WTC11 (cell line): ENCODE measurements at regions not wholly inside any gene's neighbourhood (a gene's known extent, or its start where the extent isn't known, plus 50 kb on each side); places are given as distances from the start of the nearest gene placed in this dataset.
"Not testable (repeated sequence)": the region's sequence is repeated elsewhere in the genome, so short reads cannot be mapped to it uniquely, and the experiment has no call there.

Experiments used
- ATAC-seq: fragments of 200-7000 bp; cut with Tn5 transposase; 2 replicates; pipeline ENCODE4 v1.10.0; 2021; ENCODE audit warnings: mild to moderate bottlenecking, moderate library complexity
- CTCF ChIA-PET: fragments of 300-600 bp; sonication (Branson Sonifier 250); formaldehyde crosslinking; loops from one replicate; lab custom pipeline; 2021; ENCODE audit warnings: antibody characterized with exemption; lab: Charles Lee
- POLR2A ChIA-PET: fragments of 350-600 bp; sonication (Branson Sonifier 250); formaldehyde crosslinking; loops from one replicate; lab custom pipeline; 2021; ENCODE audit warnings: antibody characterized with exemption; lab: Charles Lee
- DNase-seq: peaks from one replicate; pipeline ENCODE4 v3.0.0; 2021; ENCODE audit warnings: low spot score
- H3K27ac Mint-ChIP-seq: 2 replicates; pipeline ENCODE4 v1.8.0; 2021; ENCODE audit warnings: mixed read lengths
- H3K27me3 Mint-ChIP-seq: 2 replicates; pipeline ENCODE4 v1.8.0; 2021; ENCODE audit warnings: low read depth, mild to moderate bottlenecking, moderate library complexity, mixed read lengths
- H3K36me3 Mint-ChIP-seq: 2 replicates; pipeline ENCODE4 v1.8.0; 2021; ENCODE audit warnings: mixed read lengths
- H3K4me1 Mint-ChIP-seq: 2 replicates; pipeline ENCODE4 v1.8.0; 2022; ENCODE audit warnings: mixed read lengths
- H3K4me3 Mint-ChIP-seq: 2 replicates; pipeline ENCODE4 v1.8.0; 2021; ENCODE audit warnings: mild to moderate bottlenecking, moderate library complexity, mixed read lengths
- H3K9me3 Mint-ChIP-seq: 2 replicates; pipeline ENCODE4 v1.8.0; 2021; ENCODE audit warnings: mixed read lengths
- CDX4 ChIP-seq: fragments of 250-450 bp; sonication (Bioruptor Pico); IDR thresholded peaks from 2 replicates; pipeline ENCODE4 v1.9.0; 2021; ENCODE audit warnings: moderate library complexity, mild to moderate bottlenecking, inconsistent platforms, borderline replicate concordance
- ESRRA ChIP-seq: sonication (generic); formaldehyde crosslinking; IDR thresholded peaks from 2 replicates; pipeline ENCODE4 v1.8.1; 2022; ENCODE audit warnings: mild to moderate bottlenecking, missing genetic modification reagents, borderline replicate concordance
- ETV6 ChIP-seq: sonication (generic); formaldehyde crosslinking; IDR thresholded peaks from 2 replicates; pipeline ENCODE4 v1.8.1; 2022; ENCODE audit warnings: mild to moderate bottlenecking, missing genetic modification reagents
- NR1H2 ChIP-seq: sonication (generic); formaldehyde crosslinking; IDR thresholded peaks from 2 replicates; pipeline ENCODE4 v1.9.0; 2021; ENCODE audit warnings: mild to moderate bottlenecking, moderate library complexity, missing genetic modification reagents
- NR3C1 ChIP-seq: sonication (generic); formaldehyde crosslinking; conservative IDR thresholded peaks from 2 replicates; pipeline ENCODE4 v1.8.1; 2023; ENCODE audit warnings: low read depth, mild to moderate bottlenecking, missing genetic modification reagents
- OVOL2 ChIP-seq: fragments of 250-450 bp; sonication (Bioruptor Pico); IDR thresholded peaks from 2 replicates; pipeline ENCODE4 v1.9.0; 2021; ENCODE audit warnings: mild to moderate bottlenecking, borderline replicate concordance
- PRRX2 ChIP-seq: fragments of 250-450 bp; sonication (Bioruptor Pico); IDR thresholded peaks from 2 replicates; pipeline ENCODE4 v1.8.0; 2021; ENCODE audit warnings: mild to moderate bottlenecking
- SMAD4 ChIP-seq: sonication (generic); formaldehyde crosslinking; IDR thresholded peaks from 2 replicates; pipeline ENCODE4 v1.8.0; 2022; ENCODE audit warnings: mild to moderate bottlenecking, missing genetic modification reagents
- TCF7 ChIP-seq: sonication (generic); formaldehyde crosslinking; IDR thresholded peaks from 2 replicates; pipeline ENCODE4 v1.8.0; 2022; ENCODE audit warnings: mild to moderate bottlenecking, low read depth, missing genetic modification reagents, moderate library complexity
- TEAD1 ChIP-seq: sonication (generic); formaldehyde crosslinking; IDR thresholded peaks from 2 replicates; pipeline ENCODE4 v1.8.0; 2022; ENCODE audit warnings: mild to moderate bottlenecking, missing genetic modification reagents
- ZMAT4 ChIP-seq: fragments of 250-450 bp; sonication (Bioruptor Pico); IDR thresholded peaks from 2 replicates; pipeline ENCODE4 v1.9.0; 2021; ENCODE audit warnings: mild to moderate bottlenecking
- ZNF121 ChIP-seq: sonication (generic); formaldehyde crosslinking; IDR thresholded peaks from 2 replicates; pipeline ENCODE4 v1.8.0; 2023; ENCODE audit warnings: missing genetic modification reagents
- ZNF317 ChIP-seq: sonication (generic); formaldehyde crosslinking; IDR thresholded peaks from 2 replicates; pipeline ENCODE4 v1.8.1; 2023; ENCODE audit warnings: low read depth, mild to moderate bottlenecking, moderate library complexity, missing genetic modification reagents, borderline replicate concordance
- ZNF416 ChIP-seq: fragments of 250-450 bp; sonication (Bioruptor Pico); IDR thresholded peaks from 2 replicates; pipeline ENCODE4 v1.9.0; 2021; ENCODE audit warnings: mild to moderate bottlenecking, inconsistent platforms
- ZSCAN18 ChIP-seq: fragments of 250-450 bp; sonication (Bioruptor Pico); IDR thresholded peaks from 2 replicates; pipeline ENCODE4 v2.1.2; 2022; ENCODE audit warnings: mild to moderate bottlenecking, moderate library complexity
- TF ChIP-seq, protein P1 (sequence below): sonication (generic); formaldehyde crosslinking; IDR thresholded peaks from 2 replicates; pipeline ENCODE4 v1.8.1; 2023; ENCODE audit warnings: mild to moderate bottlenecking, moderate library complexity, missing genetic modification reagents
- TF ChIP-seq, protein P2 (sequence below): fragments of 200-600 bp; IDR thresholded peaks from 2 replicates; pipeline ENCODE4 v1.8.0; 2022; ENCODE audit warnings: antibody characterized with exemption
- TF ChIP-seq, protein P3 (sequence below): sonication (generic); formaldehyde crosslinking; IDR thresholded peaks from 2 replicates; pipeline ENCODE4 v1.8.1; 2023; ENCODE audit warnings: mild to moderate bottlenecking, missing genetic modification reagents, moderate library complexity

- no peak for TF ChIP-seq NR1H2 (CRISPR knock-in tag)
Measured at GRCh38 chr17:33874617-33875060, 380.4 kb upstream of the CCL2 start (continued).

DNA sequence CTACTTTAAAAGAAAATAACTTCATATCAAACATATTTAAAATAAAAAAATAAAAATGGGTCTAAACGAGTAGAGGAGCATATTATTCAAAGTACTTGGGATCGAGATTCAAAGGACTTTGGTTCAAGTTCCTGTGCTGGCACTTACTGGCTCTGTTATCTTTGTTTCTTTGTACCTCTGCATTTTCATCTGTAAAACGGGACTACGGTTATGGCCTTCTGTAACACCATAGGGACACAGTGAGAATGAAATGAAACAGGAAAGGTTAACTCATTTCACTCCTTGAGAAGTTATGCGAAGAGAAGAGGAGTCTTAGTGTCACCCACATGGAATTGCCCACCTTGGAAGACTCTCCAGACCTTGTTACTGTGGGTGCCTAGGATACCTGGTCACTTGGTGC, 379.1 kb upstream of the CCL2 start:
- no peak for TF ChIP-seq ZNF416 (CRISPR knock-in tag)
- no peak for TF ChIP-seq OVOL2
- no peak for TF ChIP-seq TCF7 (CRISPR knock-in tag)
- TF ChIP-seq, all 79 proteins: peak for 0
- H3K36me3 Mint-ChIP-seq = peaks cover 22% of the 10 kb centered on the region
- ChIA-PET POLR2A (no interaction called here), CTCF (interaction anchor here (1.5 kb wide), 1 partner anchor 486 kb away, joined by 3 read pairs; no protein-coding TSS in a partner anchor)
- no peak overlapping the region for H3K4me3 Mint-ChIP-seq
- peaks cover 9% of the 10 kb centered on the region for H3K27me3 Mint-ChIP-seq
- ATAC-seq (no peak), DNase-seq (no peak)
- H3K27ac Mint-ChIP-seq = no peak overlapping the region
- H3K9me3 Mint-ChIP-seq = peaks cover 43% of the 10 kb centered on the region
- peaks cover 4% of the 10 kb centered on the region; the same call in 1 of the 2 replicates for H3K4me1 Mint-ChIP-seq

DNA sequence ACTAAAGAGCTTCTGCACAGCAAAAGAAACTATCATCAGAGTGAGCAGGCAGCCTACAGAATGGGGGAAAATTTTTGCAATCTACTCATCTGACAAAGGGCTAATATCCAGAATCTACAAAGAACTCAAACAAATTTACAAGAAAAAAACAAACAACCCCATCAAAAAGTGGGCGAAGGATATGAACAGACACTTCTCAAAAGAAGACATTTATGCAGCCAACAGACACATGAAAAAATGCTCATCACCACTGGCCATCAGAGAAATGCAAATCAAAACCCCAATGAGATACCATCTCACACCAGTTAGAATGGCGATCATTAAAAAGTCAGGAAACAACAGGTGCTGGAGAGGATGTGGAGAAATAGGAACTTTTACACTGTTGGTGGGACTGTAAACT, 372.8 kb upstream of the CCL2 start:
- H3K4me1 Mint-ChIP-seq, H3K27ac Mint-ChIP-seq, DNase-seq, H3K27me3 Mint-ChIP-seq, H3K4me3 Mint-ChIP-seq, ATAC-seq, POLR2A ChIA-PET, CTCF ChIA-PET: not testable (repeated sequence)
- Mint-ChIP-seq H3K36me3 (peaks cover 13% of the 10 kb centered on the region), H3K9me3 (peaks cover 28% of the 10 kb centered on the region)

DNA sequence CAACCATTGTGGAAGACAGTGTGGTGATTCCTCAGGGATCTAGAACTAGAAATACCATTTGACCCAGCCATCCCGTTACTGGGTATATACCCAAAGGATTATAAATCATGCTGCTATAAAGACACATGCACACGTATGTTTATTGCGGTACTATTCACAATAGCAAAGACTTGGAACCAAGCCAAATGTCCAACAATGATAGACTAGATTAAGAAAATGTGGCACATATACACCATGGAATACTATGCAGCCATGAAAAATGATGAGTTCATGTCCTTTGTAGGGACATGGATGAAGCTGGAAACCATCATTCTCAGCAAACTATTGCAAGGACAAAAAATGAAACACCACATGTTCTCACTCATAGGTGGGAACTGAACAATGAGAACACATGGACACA, 372.4 kb upstream of the CCL2 start:
- H3K36me3 Mint-ChIP-seq, DNase-seq, ATAC-seq, H3K4me3 Mint-ChIP-seq, H3K27ac Mint-ChIP-seq, POLR2A ChIA-PET, H3K4me1 Mint-ChIP-seq, CTCF ChIA-PET, H3K27me3 Mint-ChIP-seq: not testable (repeated sequence)
- H3K9me3 Mint-ChIP-seq = peaks cover 24% of the 10 kb centered on the region

DNA sequence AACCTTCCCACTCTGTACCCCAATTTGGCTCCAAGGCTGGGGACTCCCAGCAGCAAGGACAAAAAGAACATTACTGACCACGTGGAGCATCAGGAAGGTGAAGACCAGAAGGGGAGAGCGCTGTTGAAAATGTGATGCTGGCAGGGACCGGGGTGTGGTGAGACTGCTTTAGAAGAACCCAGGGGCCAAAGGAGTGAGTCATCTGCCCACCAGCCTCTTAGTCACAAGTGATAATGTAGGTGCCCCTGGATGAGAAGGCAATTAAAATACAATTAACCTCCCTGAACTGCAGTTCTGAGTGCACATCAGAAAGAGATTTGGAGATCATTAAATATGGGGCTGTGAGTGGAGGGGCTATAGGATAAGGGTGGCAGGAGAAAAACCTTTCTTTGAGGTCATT, 366.6 kb upstream of the CCL2 start:
- Mint-ChIP-seq H3K27me3 (no peaks in the 10 kb centered on the region; the same call in 1 of the 2 replicates), H3K4me3 (no peak overlapping the region), H3K36me3 (no peaks in the 10 kb centered on the region), H3K9me3 (peaks cover 2% of the 10 kb centered on the region; the same call in 1 of the 2 replicates), H3K4me1 (peaks cover 10% of the 10 kb centered on the region), H3K27ac (no peak overlapping the region)
- POLR2A ChIA-PET = no interaction called here
- no peak for DNase-seq
- no peak for ATAC-seq
- CTCF ChIA-PET = no interaction called here
- no peak for TF ChIP-seq TEAD1 (CRISPR knock-in tag)
- no peak for TF ChIP-seq ZNF317 (CRISPR knock-in tag)
- TF ChIP-seq, protein P1, sequence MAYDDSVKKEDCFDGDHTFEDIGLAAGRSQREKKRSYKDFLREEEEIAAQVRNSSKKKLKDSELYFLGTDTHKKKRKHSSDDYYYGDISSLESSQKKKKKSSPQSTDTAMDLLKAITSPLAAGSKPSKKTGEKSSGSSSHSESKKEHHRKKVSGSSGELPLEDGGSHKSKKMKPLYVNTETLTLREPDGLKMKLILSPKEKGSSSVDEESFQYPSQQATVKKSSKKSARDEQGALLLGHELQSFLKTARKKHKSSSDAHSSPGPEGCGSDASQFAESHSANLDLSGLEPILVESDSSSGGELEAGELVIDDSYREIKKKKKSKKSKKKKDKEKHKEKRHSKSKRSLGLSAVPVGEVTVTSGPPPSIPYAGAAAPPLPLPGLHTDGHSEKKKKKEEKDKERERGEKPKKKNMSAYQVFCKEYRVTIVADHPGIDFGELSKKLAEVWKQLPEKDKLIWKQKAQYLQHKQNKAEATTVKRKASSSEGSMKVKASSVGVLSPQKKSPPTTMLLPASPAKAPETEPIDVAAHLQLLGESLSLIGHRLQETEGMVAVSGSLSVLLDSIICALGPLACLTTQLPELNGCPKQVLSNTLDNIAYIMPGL (CRISPR knock-in tag) = no peak
- TF ChIP-seq ZNF121 = no peak
- no peak for TF ChIP-seq NR3C1 (CRISPR knock-in tag)
- TF ChIP-seq ETV6 (CRISPR knock-in tag) = no peak
- TF ChIP-seq ESRRA (CRISPR knock-in tag) = no peak
- TF ChIP-seq ZMAT4 = no peak
- TF ChIP-seq, protein P2, sequence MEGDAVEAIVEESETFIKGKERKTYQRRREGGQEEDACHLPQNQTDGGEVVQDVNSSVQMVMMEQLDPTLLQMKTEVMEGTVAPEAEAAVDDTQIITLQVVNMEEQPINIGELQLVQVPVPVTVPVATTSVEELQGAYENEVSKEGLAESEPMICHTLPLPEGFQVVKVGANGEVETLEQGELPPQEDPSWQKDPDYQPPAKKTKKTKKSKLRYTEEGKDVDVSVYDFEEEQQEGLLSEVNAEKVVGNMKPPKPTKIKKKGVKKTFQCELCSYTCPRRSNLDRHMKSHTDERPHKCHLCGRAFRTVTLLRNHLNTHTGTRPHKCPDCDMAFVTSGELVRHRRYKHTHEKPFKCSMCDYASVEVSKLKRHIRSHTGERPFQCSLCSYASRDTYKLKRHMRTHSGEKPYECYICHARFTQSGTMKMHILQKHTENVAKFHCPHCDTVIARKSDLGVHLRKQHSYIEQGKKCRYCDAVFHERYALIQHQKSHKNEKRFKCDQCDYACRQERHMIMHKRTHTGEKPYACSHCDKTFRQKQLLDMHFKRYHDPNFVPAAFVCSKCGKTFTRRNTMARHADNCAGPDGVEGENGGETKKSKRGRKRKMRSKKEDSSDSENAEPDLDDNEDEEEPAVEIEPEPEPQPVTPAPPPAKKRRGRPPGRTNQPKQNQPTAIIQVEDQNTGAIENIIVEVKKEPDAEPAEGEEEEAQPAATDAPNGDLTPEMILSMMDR = no peak
- no peak for TF ChIP-seq SMAD4
- TF ChIP-seq CDX4 (CRISPR knock-in tag) = no peak
- TF ChIP-seq PRRX2 (CRISPR knock-in tag) = no peak
- TF ChIP-seq, protein P3, sequence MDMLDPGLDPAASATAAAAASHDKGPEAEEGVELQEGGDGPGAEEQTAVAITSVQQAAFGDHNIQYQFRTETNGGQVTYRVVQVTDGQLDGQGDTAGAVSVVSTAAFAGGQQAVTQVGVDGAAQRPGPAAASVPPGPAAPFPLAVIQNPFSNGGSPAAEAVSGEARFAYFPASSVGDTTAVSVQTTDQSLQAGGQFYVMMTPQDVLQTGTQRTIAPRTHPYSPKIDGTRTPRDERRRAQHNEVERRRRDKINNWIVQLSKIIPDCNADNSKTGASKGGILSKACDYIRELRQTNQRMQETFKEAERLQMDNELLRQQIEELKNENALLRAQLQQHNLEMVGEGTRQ (CRISPR knock-in tag) = no peak
- TF ChIP-seq ZSCAN18 (CRISPR knock-in tag) = no peak
